WTC11 (cell line): ENCODE measurements at regions not wholly inside any gene's neighbourhood (a gene's known extent, or its start where the extent isn't known, plus 50 kb on each side); places are given as distances from the start of the nearest gene placed in this dataset.

Source experiments
- ATAC-seq: fragments of 200-7000 bp; cut with Tn5 transposase; 2 replicates; pipeline ENCODE4 v1.10.0; 2021; ENCODE audit warnings: mild to moderate bottlenecking, moderate library complexity
- CTCF ChIA-PET: fragments of 300-600 bp; sonication (Branson Sonifier 250); formaldehyde crosslinking; loops from one replicate; lab custom pipeline; 2021; ENCODE audit warnings: antibody characterized with exemption; lab: Charles Lee
- POLR2A ChIA-PET: fragments of 350-600 bp; sonication (Branson Sonifier 250); formaldehyde crosslinking; loops from one replicate; lab custom pipeline; 2021; ENCODE audit warnings: antibody characterized with exemption; lab: Charles Lee
- DNase-seq: peaks from one replicate; pipeline ENCODE4 v3.0.0; 2021; ENCODE audit warnings: low spot score
- H3K27ac Mint-ChIP-seq: 2 replicates; pipeline ENCODE4 v1.8.0; 2021; ENCODE audit warnings: mixed read lengths
- H3K27me3 Mint-ChIP-seq: 2 replicates; pipeline ENCODE4 v1.8.0; 2021; ENCODE audit warnings: low read depth, mild to moderate bottlenecking, moderate library complexity, mixed read lengths
- H3K36me3 Mint-ChIP-seq: 2 replicates; pipeline ENCODE4 v1.8.0; 2021; ENCODE audit warnings: mixed read lengths
- H3K4me1 Mint-ChIP-seq: 2 replicates; pipeline ENCODE4 v1.8.0; 2022; ENCODE audit warnings: mixed read lengths
- H3K4me3 Mint-ChIP-seq: 2 replicates; pipeline ENCODE4 v1.8.0; 2021; ENCODE audit warnings: mild to moderate bottlenecking, moderate library complexity, mixed read lengths
- H3K9me3 Mint-ChIP-seq: 2 replicates; pipeline ENCODE4 v1.8.0; 2021; ENCODE audit warnings: mixed read lengths
- ATF1 ChIP-seq: sonication (generic); formaldehyde crosslinking; IDR thresholded peaks from 2 replicates; pipeline ENCODE4 v1.8.1; 2023; ENCODE audit warnings: mild to moderate bottlenecking, moderate library complexity, missing genetic modification reagents
- ETV6 ChIP-seq: sonication (generic); formaldehyde crosslinking; IDR thresholded peaks from 2 replicates; pipeline ENCODE4 v1.8.1; 2022; ENCODE audit warnings: mild to moderate bottlenecking, missing genetic modification reagents
- FOXP1 ChIP-seq: sonication (generic); formaldehyde crosslinking; IDR thresholded peaks from 2 replicates; pipeline ENCODE4 v1.8.0; 2022; ENCODE audit warnings: missing genetic modification reagents, mild to moderate bottlenecking, moderate library complexity, borderline replicate concordance
- NR1H2 ChIP-seq: sonication (generic); formaldehyde crosslinking; IDR thresholded peaks from 2 replicates; pipeline ENCODE4 v1.9.0; 2021; ENCODE audit warnings: mild to moderate bottlenecking, moderate library complexity, missing genetic modification reagents
- SMAD3 ChIP-seq: sonication (generic); formaldehyde crosslinking; IDR thresholded peaks from 2 replicates; pipeline ENCODE4 v1.8.0; 2022; ENCODE audit warnings: missing genetic modification reagents, mild to moderate bottlenecking, borderline replicate concordance
- TEAD1 ChIP-seq: sonication (generic); formaldehyde crosslinking; IDR thresholded peaks from 2 replicates; pipeline ENCODE4 v1.8.0; 2022; ENCODE audit warnings: mild to moderate bottlenecking, missing genetic modification reagents
- ZBTB21 ChIP-seq: sonication (generic); formaldehyde crosslinking; IDR thresholded peaks from 2 replicates; pipeline ENCODE4 v1.8.1; 2023; ENCODE audit warnings: mild to moderate bottlenecking, missing genetic modification reagents, borderline replicate concordance
- ZNF121 ChIP-seq: sonication (generic); formaldehyde crosslinking; IDR thresholded peaks from 2 replicates; pipeline ENCODE4 v1.8.0; 2023; ENCODE audit warnings: missing genetic modification reagents
- ZNF423 ChIP-seq: fragments of 250-450 bp; sonication (Bioruptor Pico); IDR thresholded peaks from 2 replicates; pipeline ENCODE4 v2.1.2; 2022; ENCODE audit warnings: mild to moderate bottlenecking, moderate library complexity
- TF ChIP-seq, protein P1 (sequence below): sonication (generic); formaldehyde crosslinking; IDR thresholded peaks from 2 replicates; pipeline ENCODE4 v1.8.1; 2023; ENCODE audit warnings: mild to moderate bottlenecking, missing genetic modification reagents
- TF ChIP-seq, protein P2 (sequence below): sonication (generic); formaldehyde crosslinking; IDR thresholded peaks from 2 replicates; pipeline ENCODE4 v1.8.1; 2022; ENCODE audit warnings: mild to moderate bottlenecking, moderate library complexity, missing genetic modification reagents
- TF ChIP-seq, protein P3 (sequence below): sonication (generic); formaldehyde crosslinking; IDR thresholded peaks from 2 replicates; pipeline ENCODE4 v1.8.1; 2022; ENCODE audit warnings: low read depth, mild to moderate bottlenecking, moderate library complexity, missing genetic modification reagents, borderline replicate concordance
- TF ChIP-seq, protein P4 (sequence below): sonication (generic); formaldehyde crosslinking; IDR thresholded peaks from 2 replicates; pipeline ENCODE4 v1.8.1; 2023; ENCODE audit warnings: mild to moderate bottlenecking, missing genetic modification reagents
- TF ChIP-seq, protein P5 (sequence below): sonication (generic); formaldehyde crosslinking; IDR thresholded peaks from 2 replicates; pipeline ENCODE4 v1.8.1; 2022; ENCODE audit warnings: mild to moderate bottlenecking, missing genetic modification reagents, moderate library complexity, borderline replicate concordance
- TF ChIP-seq, protein P6 (sequence below): sonication (generic); formaldehyde crosslinking; IDR thresholded peaks from 2 replicates; pipeline ENCODE4 v1.8.0; 2023; ENCODE audit warnings: missing genetic modification reagents
- TF ChIP-seq, protein P7 (sequence below): sonication (generic); formaldehyde crosslinking; IDR thresholded peaks from 2 replicates; pipeline ENCODE4 v1.8.0; 2023; ENCODE audit warnings: mild to moderate bottlenecking, missing genetic modification reagents
- TF ChIP-seq, protein P8 (sequence below): fragments of 200-600 bp; IDR thresholded peaks from 2 replicates; pipeline ENCODE4 v1.8.0; 2022; ENCODE audit warnings: antibody characterized with exemption
- TF ChIP-seq, protein P9 (sequence below): fragments of 250-450 bp; sonication (Bioruptor Pico); IDR thresholded peaks from 2 replicates; pipeline ENCODE4 v2.1.2; 2022; ENCODE audit warnings: mild to moderate bottlenecking, moderate library complexity
- TF ChIP-seq, protein P10 (sequence below): sonication (generic); formaldehyde crosslinking; IDR thresholded peaks from 2 replicates; pipeline ENCODE4 v1.8.1; 2023; ENCODE audit warnings: mild to moderate bottlenecking, moderate library complexity, missing genetic modification reagents

DNA sequence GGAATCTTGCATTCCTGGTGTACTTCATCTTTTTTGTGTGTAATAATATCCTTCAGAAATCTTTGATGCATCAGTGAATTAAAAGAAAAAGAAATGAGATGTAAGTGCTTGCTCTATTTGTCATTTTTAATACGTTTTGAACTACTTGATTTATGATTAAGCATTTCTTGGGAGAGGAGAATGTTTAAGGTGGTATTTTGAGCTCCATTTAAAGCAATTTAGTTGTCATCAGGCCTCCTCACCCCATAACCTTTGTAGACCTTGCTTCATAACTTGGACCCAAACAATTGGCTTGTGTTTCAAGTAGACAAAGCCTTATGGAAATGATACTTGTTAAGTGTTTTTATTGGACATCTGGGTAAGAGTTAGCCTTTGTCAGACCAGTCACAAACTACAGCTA is 87.1 kb upstream of the VEPH1 start:
- peaks cover 25% of the 10 kb centered on the region for H3K9me3 Mint-ChIP-seq
- ATAC-seq, result no peak
- peaks cover 14% of the 10 kb centered on the region for H3K4me1 Mint-ChIP-seq
- CTCF ChIA-PET, result interaction anchor here (1.1 to 3.0 kb wide), 2 partner anchors 16 to 48 kb away, joined by 3 to 18 read pairs; no protein-coding TSS in a partner anchor
- H3K27me3 Mint-ChIP-seq, result no peaks in the 10 kb centered on the region; the same call in 1 of the 2 replicates
- TF ChIP-seq, protein P1, sequence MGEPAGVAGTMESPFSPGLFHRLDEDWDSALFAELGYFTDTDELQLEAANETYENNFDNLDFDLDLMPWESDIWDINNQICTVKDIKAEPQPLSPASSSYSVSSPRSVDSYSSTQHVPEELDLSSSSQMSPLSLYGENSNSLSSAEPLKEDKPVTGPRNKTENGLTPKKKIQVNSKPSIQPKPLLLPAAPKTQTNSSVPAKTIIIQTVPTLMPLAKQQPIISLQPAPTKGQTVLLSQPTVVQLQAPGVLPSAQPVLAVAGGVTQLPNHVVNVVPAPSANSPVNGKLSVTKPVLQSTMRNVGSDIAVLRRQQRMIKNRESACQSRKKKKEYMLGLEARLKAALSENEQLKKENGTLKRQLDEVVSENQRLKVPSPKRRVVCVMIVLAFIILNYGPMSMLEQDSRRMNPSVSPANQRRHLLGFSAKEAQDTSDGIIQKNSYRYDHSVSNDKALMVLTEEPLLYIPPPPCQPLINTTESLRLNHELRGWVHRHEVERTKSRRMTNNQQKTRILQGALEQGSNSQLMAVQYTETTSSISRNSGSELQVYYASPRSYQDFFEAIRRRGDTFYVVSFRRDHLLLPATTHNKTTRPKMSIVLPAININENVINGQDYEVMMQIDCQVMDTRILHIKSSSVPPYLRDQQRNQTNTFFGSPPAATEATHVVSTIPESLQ (CRISPR knock-in tag), result no peak
- TF ChIP-seq ZNF423, result no peak
- no peak for TF ChIP-seq TEAD1 (CRISPR knock-in tag)
- no peak for TF ChIP-seq NR1H2 (CRISPR knock-in tag)
- TF ChIP-seq, protein P2, sequence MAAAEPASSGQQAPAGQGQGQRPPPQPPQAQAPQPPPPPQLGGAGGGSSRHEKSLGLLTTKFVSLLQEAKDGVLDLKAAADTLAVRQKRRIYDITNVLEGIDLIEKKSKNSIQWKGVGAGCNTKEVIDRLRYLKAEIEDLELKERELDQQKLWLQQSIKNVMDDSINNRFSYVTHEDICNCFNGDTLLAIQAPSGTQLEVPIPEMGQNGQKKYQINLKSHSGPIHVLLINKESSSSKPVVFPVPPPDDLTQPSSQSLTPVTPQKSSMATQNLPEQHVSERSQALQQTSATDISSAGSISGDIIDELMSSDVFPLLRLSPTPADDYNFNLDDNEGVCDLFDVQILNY (CRISPR knock-in tag), result no peak
- TF ChIP-seq SMAD3 (CRISPR knock-in tag), result no peak
- POLR2A ChIA-PET, result no interaction called here
- peaks cover 12% of the 10 kb centered on the region for H3K36me3 Mint-ChIP-seq
- H3K4me3 Mint-ChIP-seq, result no peak overlapping the region
- no peak overlapping the region for H3K27ac Mint-ChIP-seq
- DNase-seq, result no peak

DNA sequence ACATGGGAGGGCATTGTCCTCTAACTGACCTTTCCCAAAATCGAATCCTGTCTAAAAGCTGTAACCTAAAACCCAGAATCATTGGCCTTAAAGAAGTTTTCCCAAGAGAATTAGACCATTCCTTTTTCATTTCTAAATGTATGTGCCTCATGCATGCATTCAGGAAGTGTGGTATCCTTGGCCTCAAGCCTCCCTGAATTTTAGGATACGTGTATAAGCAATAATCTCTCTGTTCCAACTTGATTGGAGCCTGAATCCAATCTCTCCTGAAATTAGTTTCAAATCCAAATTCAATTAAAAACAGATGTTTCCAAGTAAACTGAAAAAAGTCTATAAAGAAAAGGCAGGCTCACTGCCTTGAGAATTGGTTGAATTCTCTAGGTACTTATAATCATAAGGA is 86.0 kb upstream of the VEPH1 start:
- ATAC-seq, result no peak
- Mint-ChIP-seq H3K4me1 (peaks cover 14% of the 10 kb centered on the region), H3K27ac (no peak overlapping the region), H3K9me3 (peaks cover 25% of the 10 kb centered on the region), H3K4me3 (no peak overlapping the region), H3K36me3 (peaks cover 12% of the 10 kb centered on the region), H3K27me3 (no peaks in the 10 kb centered on the region; the same call in 1 of the 2 replicates)
- ChIA-PET CTCF (interaction anchor here (1.0 to 3.0 kb wide), 2 partner anchors 17 to 57 kb away, joined by 3 to 18 read pairs; no protein-coding TSS in a partner anchor), POLR2A (no interaction called here)
- no peak for DNase-seq
- TF ChIP-seq ETV6 (CRISPR knock-in tag) (no peak), ZBTB21 (CRISPR knock-in tag) (no peak), FOXP1 (CRISPR knock-in tag) (no peak), ZNF121 (CRISPR knock-in tag) (no peak), ATF1 (CRISPR knock-in tag) (no peak)
- TF ChIP-seq, protein P3, sequence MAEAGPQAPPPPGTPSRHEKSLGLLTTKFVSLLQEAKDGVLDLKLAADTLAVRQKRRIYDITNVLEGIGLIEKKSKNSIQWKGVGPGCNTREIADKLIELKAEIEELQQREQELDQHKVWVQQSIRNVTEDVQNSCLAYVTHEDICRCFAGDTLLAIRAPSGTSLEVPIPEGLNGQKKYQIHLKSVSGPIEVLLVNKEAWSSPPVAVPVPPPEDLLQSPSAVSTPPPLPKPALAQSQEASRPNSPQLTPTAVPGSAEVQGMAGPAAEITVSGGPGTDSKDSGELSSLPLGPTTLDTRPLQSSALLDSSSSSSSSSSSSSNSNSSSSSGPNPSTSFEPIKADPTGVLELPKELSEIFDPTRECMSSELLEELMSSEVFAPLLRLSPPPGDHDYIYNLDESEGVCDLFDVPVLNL (CRISPR knock-in tag), result no peak
- TF ChIP-seq, protein P4, sequence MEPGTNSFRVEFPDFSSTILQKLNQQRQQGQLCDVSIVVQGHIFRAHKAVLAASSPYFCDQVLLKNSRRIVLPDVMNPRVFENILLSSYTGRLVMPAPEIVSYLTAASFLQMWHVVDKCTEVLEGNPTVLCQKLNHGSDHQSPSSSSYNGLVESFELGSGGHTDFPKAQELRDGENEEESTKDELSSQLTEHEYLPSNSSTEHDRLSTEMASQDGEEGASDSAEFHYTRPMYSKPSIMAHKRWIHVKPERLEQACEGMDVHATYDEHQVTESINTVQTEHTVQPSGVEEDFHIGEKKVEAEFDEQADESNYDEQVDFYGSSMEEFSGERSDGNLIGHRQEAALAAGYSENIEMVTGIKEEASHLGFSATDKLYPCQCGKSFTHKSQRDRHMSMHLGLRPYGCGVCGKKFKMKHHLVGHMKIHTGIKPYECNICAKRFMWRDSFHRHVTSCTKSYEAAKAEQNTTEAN (CRISPR knock-in tag), result no peak
- TF ChIP-seq, protein P5, sequence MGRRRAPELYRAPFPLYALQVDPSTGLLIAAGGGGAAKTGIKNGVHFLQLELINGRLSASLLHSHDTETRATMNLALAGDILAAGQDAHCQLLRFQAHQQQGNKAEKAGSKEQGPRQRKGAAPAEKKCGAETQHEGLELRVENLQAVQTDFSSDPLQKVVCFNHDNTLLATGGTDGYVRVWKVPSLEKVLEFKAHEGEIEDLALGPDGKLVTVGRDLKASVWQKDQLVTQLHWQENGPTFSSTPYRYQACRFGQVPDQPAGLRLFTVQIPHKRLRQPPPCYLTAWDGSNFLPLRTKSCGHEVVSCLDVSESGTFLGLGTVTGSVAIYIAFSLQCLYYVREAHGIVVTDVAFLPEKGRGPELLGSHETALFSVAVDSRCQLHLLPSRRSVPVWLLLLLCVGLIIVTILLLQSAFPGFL (CRISPR knock-in tag), result no peak
- TF ChIP-seq, protein P6, sequence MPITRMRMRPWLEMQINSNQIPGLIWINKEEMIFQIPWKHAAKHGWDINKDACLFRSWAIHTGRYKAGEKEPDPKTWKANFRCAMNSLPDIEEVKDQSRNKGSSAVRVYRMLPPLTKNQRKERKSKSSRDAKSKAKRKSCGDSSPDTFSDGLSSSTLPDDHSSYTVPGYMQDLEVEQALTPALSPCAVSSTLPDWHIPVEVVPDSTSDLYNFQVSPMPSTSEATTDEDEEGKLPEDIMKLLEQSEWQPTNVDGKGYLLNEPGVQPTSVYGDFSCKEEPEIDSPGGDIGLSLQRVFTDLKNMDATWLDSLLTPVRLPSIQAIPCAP (CRISPR knock-in tag), result no peak
- TF ChIP-seq, protein P7, sequence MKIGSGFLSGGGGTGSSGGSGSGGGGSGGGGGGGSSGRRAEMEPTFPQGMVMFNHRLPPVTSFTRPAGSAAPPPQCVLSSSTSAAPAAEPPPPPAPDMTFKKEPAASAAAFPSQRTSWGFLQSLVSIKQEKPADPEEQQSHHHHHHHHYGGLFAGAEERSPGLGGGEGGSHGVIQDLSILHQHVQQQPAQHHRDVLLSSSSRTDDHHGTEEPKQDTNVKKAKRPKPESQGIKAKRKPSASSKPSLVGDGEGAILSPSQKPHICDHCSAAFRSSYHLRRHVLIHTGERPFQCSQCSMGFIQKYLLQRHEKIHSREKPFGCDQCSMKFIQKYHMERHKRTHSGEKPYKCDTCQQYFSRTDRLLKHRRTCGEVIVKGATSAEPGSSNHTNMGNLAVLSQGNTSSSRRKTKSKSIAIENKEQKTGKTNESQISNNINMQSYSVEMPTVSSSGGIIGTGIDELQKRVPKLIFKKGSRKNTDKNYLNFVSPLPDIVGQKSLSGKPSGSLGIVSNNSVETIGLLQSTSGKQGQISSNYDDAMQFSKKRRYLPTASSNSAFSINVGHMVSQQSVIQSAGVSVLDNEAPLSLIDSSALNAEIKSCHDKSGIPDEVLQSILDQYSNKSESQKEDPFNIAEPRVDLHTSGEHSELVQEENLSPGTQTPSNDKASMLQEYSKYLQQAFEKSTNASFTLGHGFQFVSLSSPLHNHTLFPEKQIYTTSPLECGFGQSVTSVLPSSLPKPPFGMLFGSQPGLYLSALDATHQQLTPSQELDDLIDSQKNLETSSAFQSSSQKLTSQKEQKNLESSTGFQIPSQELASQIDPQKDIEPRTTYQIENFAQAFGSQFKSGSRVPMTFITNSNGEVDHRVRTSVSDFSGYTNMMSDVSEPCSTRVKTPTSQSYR (CRISPR knock-in tag), result no peak
- TF ChIP-seq, protein P8, sequence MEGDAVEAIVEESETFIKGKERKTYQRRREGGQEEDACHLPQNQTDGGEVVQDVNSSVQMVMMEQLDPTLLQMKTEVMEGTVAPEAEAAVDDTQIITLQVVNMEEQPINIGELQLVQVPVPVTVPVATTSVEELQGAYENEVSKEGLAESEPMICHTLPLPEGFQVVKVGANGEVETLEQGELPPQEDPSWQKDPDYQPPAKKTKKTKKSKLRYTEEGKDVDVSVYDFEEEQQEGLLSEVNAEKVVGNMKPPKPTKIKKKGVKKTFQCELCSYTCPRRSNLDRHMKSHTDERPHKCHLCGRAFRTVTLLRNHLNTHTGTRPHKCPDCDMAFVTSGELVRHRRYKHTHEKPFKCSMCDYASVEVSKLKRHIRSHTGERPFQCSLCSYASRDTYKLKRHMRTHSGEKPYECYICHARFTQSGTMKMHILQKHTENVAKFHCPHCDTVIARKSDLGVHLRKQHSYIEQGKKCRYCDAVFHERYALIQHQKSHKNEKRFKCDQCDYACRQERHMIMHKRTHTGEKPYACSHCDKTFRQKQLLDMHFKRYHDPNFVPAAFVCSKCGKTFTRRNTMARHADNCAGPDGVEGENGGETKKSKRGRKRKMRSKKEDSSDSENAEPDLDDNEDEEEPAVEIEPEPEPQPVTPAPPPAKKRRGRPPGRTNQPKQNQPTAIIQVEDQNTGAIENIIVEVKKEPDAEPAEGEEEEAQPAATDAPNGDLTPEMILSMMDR, result no peak
- TF ChIP-seq, protein P9, sequence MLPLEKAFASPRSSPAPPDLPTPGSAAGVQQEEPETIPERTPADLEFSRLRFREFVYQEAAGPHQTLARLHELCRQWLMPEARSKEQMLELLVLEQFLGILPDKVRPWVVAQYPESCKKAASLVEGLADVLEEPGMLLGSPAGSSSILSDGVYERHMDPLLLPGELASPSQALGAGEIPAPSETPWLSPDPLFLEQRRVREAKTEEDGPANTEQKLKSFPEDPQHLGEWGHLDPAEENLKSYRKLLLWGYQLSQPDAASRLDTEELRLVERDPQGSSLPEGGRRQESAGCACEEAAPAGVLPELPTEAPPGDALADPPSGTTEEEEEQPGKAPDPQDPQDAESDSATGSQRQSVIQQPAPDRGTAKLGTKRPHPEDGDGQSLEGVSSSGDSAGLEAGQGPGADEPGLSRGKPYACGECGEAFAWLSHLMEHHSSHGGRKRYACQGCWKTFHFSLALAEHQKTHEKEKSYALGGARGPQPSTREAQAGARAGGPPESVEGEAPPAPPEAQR, result no peak
- TF ChIP-seq, protein P10, sequence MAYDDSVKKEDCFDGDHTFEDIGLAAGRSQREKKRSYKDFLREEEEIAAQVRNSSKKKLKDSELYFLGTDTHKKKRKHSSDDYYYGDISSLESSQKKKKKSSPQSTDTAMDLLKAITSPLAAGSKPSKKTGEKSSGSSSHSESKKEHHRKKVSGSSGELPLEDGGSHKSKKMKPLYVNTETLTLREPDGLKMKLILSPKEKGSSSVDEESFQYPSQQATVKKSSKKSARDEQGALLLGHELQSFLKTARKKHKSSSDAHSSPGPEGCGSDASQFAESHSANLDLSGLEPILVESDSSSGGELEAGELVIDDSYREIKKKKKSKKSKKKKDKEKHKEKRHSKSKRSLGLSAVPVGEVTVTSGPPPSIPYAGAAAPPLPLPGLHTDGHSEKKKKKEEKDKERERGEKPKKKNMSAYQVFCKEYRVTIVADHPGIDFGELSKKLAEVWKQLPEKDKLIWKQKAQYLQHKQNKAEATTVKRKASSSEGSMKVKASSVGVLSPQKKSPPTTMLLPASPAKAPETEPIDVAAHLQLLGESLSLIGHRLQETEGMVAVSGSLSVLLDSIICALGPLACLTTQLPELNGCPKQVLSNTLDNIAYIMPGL (CRISPR knock-in tag), result no peak
